Ureter (tissue), 1 donor: ENCODE measurements at regions not wholly inside any gene's neighbourhood (a gene's known extent, or its start where the extent isn't known, plus 50 kb on each side); places are given as distances from the start of the nearest gene placed in this dataset.

ENCODE experiments used
- DNase-seq: peaks from one replicate; pipeline ENCODE4 v3.0.0-alpha.2; 2020; ENCODE audit warnings: low spot score
- donor health status: DM: yes; HTN: yes; CAD: no.

GRCh38 chr11:86726770-86727504 lies 54.5 kb upstream of the ME3 start:
- DNase-seq: no peak

GRCh38 chr11:86726118-86726753 lies 53.8 kb upstream of the ME3 start:
- DNase-seq: no peak

GRCh38 chr11:86724137-86724536 lies 51.7 kb upstream of the ME3 start:
- DNase-seq: no peak

GRCh38 chr11:86723281-86723680 lies 50.9 kb upstream of the ME3 start:
- DNase-seq: no peak

- no peak for DNase-seq
These were observed 50.3 kb upstream of the ME3 start for GRCh38 chr11:86722748-86723147.
